ENCODE measurements at regions not wholly inside any gene's neighbourhood (a gene's known extent, or its start where the extent isn't known, plus 50 kb on each side); places are given as distances from the start of the nearest gene placed in this dataset.
"Not testable (repeated sequence)": the region's sequence is repeated elsewhere in the genome, so short reads cannot be mapped to it uniquely, and the experiment has no call there.

DNA sequence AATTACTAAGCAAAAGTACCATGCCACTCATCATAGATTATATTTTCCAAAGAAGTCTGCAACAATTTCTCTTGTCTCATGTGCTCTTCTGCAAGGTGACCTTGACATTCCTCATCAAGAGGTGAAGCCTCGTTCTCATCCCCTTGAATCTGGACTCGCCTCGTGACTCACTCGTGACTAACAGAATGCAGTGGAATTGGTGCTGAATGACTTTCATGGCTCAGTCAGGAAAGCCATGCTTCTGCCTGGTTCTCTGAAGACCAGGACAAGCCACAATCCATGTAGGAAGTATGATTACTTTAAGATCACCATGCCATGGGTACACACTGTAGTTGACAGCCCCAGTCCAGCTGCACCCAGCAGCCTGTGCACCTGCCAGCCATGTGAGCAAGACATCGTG, 335.8 kb downstream of the GADD45G start:
- H3K4me3 ChIP-seq (ENCODE audit: low read length): no peak overlapping the region
- H3K36me3 ChIP-seq (ENCODE audit: control insufficient read depth, insufficient read depth, low read length): no peaks in the 10 kb centered on the region
- no peaks in the 10 kb centered on the region for H3K9me3 ChIP-seq (ENCODE audit: control insufficient read depth, insufficient read depth, low read length)
- H3K27ac ChIP-seq (ENCODE audit: low read length): no peak overlapping the region
- no CpG with 5 or more reads among the region's 5 CpGs for WGBS (ENCODE audit: insufficient coverage, insufficient read length)
- no peak for DNase-seq (ENCODE audit: low read depth, low spot score)
- H3K4me1 ChIP-seq (ENCODE audit: control insufficient read depth, insufficient read depth, low read length): no peaks in the 10 kb centered on the region
- H3K27me3 ChIP-seq (ENCODE audit: control insufficient read depth, insufficient read depth, low read length): no peaks in the 10 kb centered on the region

DNA sequence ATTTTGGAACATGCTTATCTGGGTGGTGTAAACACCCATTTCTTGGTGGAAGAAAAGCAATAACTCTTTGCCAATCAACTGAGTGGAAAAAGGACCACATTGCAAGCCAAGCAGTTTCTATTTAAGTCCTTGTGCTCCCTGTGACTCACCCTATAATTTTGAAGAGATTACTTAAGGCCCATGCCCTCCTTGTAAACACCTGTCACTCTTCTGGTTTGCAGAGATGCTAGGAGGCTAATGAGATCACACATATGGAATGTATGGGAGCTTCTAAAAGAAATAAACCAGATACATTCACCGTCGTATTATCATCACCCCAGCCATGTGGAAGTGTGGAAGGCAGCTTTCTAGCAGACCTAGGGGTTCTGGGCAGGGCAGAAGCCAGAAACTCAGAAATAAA, 337.1 kb downstream of the GADD45G start:
- Histone ChIP-seq H3K9me3 (ENCODE audit: control insufficient read depth, insufficient read depth, low read length) (no peaks in the 10 kb centered on the region), H3K4me3 (ENCODE audit: low read length) (no peak overlapping the region), H3K36me3 (ENCODE audit: control insufficient read depth, insufficient read depth, low read length) (no peaks in the 10 kb centered on the region), H3K27ac (ENCODE audit: low read length) (no peak overlapping the region), H3K4me1 (ENCODE audit: control insufficient read depth, insufficient read depth, low read length) (no peaks in the 10 kb centered on the region), H3K27me3 (ENCODE audit: control insufficient read depth, insufficient read depth, low read length) (no peaks in the 10 kb centered on the region)
- WGBS (ENCODE audit: insufficient coverage, insufficient read length): no CpG with 5 or more reads among the region's 2 CpGs
- DNase-seq (ENCODE audit: low read depth, low spot score): no peak

DNA sequence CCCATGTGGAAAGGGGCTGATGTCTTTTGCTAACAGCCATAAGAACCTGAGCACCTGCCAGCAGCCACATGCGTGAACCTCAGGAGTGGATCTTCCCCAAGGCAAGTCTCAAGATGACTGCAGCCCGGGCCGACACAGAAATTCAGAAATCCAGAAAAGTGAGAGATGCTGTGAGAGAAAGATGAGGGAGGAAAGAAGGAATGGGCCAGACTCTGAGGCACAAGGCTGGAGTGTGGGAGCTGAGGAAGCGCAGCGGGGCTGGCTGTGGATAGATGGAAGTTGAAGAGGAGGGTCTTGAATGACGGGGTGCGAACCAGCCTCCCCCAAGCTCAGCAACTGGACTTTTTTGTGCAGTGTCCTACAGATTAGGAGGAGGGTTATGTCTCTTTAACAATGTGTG, 337.8 kb downstream of the GADD45G start:
- Histone ChIP-seq H3K9me3 (ENCODE audit: control insufficient read depth, insufficient read depth, low read length) (no peaks in the 10 kb centered on the region), H3K4me1 (ENCODE audit: control insufficient read depth, insufficient read depth, low read length) (no peaks in the 10 kb centered on the region), H3K27ac (ENCODE audit: low read length) (no peak overlapping the region), H3K27me3 (ENCODE audit: control insufficient read depth, insufficient read depth, low read length) (no peaks in the 10 kb centered on the region), H3K36me3 (ENCODE audit: control insufficient read depth, insufficient read depth, low read length) (no peaks in the 10 kb centered on the region), H3K4me3 (ENCODE audit: low read length) (no peak overlapping the region)
- no peak for DNase-seq (ENCODE audit: low read depth, low spot score)
- no CpG with 5 or more reads among the region's 7 CpGs for WGBS (ENCODE audit: insufficient coverage, insufficient read length)

DNA sequence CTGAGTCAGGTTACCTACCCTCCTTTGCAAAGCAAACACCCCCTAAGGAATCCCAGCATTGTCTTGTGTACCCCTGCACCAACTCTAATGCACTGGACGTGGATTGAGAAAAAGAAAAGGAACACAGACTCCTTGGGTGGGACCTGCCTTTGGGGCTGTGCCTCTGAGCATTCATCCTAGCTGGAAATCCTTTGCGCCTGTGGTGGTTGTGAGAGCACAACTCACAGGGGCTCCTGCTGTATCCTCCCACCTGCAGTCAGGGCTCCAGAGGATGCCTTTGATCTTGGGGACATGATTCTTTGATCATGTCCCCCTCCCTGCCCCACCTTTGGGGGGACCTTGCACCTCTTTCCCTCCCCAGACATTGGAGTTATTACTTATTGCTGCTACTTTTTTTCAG, 338.5 kb downstream of the GADD45G start:
- H3K4me3 ChIP-seq (ENCODE audit: low read length): no peak overlapping the region

DNA sequence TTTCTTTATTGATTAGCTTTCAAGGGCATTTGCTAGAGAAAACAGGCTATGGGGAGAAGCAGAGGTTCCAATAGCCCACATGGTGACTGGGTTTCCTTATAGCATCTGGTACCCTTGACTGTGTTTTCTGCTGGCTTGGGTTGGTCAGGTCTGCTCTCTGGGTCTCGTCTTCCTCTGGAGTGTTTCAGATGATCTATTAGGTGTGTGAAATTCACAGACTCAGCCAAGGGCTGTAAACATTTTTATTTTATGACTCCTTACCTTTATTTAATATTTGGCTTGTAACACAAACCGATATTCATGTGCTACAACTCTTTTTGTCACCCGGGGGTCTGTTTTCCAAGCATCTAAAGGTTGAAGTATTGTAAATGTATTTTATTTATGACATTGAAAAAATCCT, 338.9 kb downstream of the GADD45G start:
- Histone ChIP-seq H3K27ac (ENCODE audit: low read length) (no peak overlapping the region), H3K4me1 (ENCODE audit: control insufficient read depth, insufficient read depth, low read length) (no peaks in the 10 kb centered on the region), H3K9me3 (ENCODE audit: control insufficient read depth, insufficient read depth, low read length) (no peaks in the 10 kb centered on the region), H3K36me3 (ENCODE audit: control insufficient read depth, insufficient read depth, low read length) (no peaks in the 10 kb centered on the region), H3K4me3 (ENCODE audit: low read length) (no peak overlapping the region), H3K27me3 (ENCODE audit: control insufficient read depth, insufficient read depth, low read length) (no peaks in the 10 kb centered on the region)
- WGBS (ENCODE audit: insufficient coverage, insufficient read length): no CpG with 5 or more reads among the region's 3 CpGs
- DNase-seq (ENCODE audit: low read depth, low spot score): no peak

More for the DNA sequence above, 338.5 kb downstream of the GADD45G start:
- no peak for DNase-seq (ENCODE audit: low read depth, low spot score)
- no peaks in the 10 kb centered on the region for H3K36me3 ChIP-seq (ENCODE audit: control insufficient read depth, insufficient read depth, low read length)
- WGBS (ENCODE audit: insufficient coverage, insufficient read length): no CpG with 5 or more reads among the region's 2 CpGs
- H3K9me3 ChIP-seq (ENCODE audit: control insufficient read depth, insufficient read depth, low read length): no peaks in the 10 kb centered on the region
- no peak overlapping the region for H3K27ac ChIP-seq (ENCODE audit: low read length)
- no peaks in the 10 kb centered on the region for H3K27me3 ChIP-seq (ENCODE audit: control insufficient read depth, insufficient read depth, low read length)
- no peaks in the 10 kb centered on the region for H3K4me1 ChIP-seq (ENCODE audit: control insufficient read depth, insufficient read depth, low read length)

DNA sequence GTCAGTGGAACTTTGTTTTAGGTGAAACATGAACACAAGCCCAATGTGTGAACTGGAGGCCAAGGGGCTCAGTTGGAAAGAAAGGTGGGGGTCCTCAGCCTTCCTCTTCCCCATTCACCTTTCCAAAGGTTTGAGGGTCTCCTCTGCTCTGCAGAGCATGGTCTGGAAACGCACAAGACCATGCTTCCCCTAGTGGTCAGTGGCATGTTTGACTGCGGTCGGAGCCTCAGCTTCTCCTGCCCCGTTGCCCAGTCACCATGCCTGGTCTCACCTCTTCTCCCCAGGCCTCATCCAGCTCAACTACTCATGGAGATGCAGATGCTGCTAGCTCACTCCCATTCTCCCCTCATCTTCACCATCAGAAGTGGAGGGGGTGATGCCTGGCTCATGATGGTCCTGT, 340.3 kb downstream of the GADD45G start:
- no CpG with 5 or more reads among the region's 4 CpGs for whole genome bisulfite sequencing (ENCODE audit: insufficient coverage, insufficient read length)
- no peaks in the 10 kb centered on the region for H3K9me3 ChIP-seq (ENCODE audit: control insufficient read depth, insufficient read depth, low read length)
- DNase-seq (ENCODE audit: low read depth, low spot score): no peak
- no peak overlapping the region for H3K27ac ChIP-seq (ENCODE audit: low read length)
- H3K4me1 ChIP-seq (ENCODE audit: control insufficient read depth, insufficient read depth, low read length): peaks cover 3% of the 10 kb centered on the region; the same call in 1 of the 2 replicates
- H3K27me3 ChIP-seq (ENCODE audit: control insufficient read depth, insufficient read depth, low read length): no peaks in the 10 kb centered on the region
- H3K36me3 ChIP-seq (ENCODE audit: control insufficient read depth, insufficient read depth, low read length): no peaks in the 10 kb centered on the region
- no peak overlapping the region for H3K4me3 ChIP-seq (ENCODE audit: low read length)

DNA sequence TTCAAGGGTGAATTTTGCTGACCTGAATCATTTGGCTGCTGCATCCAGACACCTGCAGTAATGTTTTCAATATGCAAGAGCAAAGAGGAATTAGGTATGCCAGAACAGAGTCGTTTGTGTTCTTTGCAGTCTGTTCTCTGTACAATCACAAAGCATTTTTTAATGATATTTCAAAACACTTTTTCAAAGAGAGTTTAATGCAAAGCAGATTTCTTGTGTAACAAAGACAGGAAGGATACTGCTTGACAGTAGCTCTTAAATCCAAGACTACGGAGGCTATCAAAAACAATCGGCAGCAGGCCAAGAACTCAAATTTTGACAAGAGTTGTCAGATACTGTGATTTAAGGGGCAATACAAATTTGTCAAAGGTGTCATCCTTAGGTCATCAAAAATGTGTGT, 341.9 kb downstream of the GADD45G start:
- no peaks in the 10 kb centered on the region for H3K36me3 ChIP-seq (ENCODE audit: control insufficient read depth, insufficient read depth, low read length)
- H3K4me1 ChIP-seq (ENCODE audit: control insufficient read depth, insufficient read depth, low read length): peaks cover 3% of the 10 kb centered on the region; the same call in 1 of the 2 replicates
- no peaks in the 10 kb centered on the region for H3K9me3 ChIP-seq (ENCODE audit: control insufficient read depth, insufficient read depth, low read length)
- no peaks in the 10 kb centered on the region for H3K27me3 ChIP-seq (ENCODE audit: control insufficient read depth, insufficient read depth, low read length)
- no peak for DNase-seq (ENCODE audit: low read depth, low spot score)
- no peak overlapping the region for H3K27ac ChIP-seq (ENCODE audit: low read length)
- no peak overlapping the region for H3K4me3 ChIP-seq (ENCODE audit: low read length)
- WGBS (ENCODE audit: insufficient coverage, insufficient read length): no CpG with 5 or more reads among the region's 3 CpGs

DNA sequence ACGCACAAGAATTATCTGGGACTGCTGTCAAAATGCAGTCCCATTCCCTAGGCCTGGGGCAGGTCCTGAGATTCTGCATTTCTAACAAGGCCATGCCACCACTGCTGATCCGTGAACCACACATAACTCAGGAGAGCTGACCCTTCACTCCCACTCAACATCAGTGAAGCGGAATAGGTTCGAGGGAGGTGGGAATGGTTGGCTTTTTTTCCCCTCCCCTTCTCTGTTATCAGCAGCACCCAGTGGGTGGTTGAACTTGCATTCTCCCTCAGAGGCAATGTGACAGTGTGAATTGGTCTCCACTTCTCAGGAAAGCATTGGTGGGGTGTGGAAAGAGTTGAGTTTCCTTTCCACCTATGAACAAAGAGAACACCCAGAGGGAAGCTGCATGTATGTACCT, 344.3 kb downstream of the GADD45G start:
- Histone ChIP-seq H3K4me1 (ENCODE audit: control insufficient read depth, insufficient read depth, low read length) (peaks cover 3% of the 10 kb centered on the region; the same call in 1 of the 2 replicates), H3K9me3 (ENCODE audit: control insufficient read depth, insufficient read depth, low read length) (no peaks in the 10 kb centered on the region), H3K36me3 (ENCODE audit: control insufficient read depth, insufficient read depth, low read length) (no peaks in the 10 kb centered on the region; the same call in 1 of the 2 replicates), H3K27me3 (ENCODE audit: control insufficient read depth, insufficient read depth, low read length) (no peaks in the 10 kb centered on the region), H3K27ac (ENCODE audit: low read length) (no peak overlapping the region), H3K4me3 (ENCODE audit: low read length) (no peak overlapping the region)
- no CpG with 5 or more reads among the region's 4 CpGs for WGBS (ENCODE audit: insufficient coverage, insufficient read length)
- no peak for DNase-seq (ENCODE audit: low read depth, low spot score)

DNA sequence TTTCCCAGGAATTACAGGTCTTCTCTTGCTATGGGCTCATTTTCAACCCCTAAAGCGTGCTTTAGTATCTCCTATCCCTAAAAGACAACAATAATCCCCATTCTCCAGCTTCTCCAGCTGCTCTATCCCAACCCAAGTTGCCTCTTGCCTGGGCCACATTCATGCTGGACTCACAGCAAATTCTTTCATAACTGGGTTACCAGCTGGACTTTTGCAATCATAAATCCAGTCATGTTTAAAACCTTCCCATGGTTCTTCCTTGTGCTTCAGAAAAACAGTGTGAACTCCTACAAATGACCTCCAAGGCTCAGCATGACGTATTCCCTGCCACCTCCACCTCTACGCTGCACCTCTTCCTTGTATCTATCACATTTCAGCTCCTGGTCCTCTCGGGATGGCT, 346.9 kb downstream of the GADD45G start:
- no peak for DNase-seq (ENCODE audit: low read depth, low spot score)
- H3K4me3 ChIP-seq (ENCODE audit: low read length): no peak overlapping the region
- H3K4me1 ChIP-seq (ENCODE audit: control insufficient read depth, insufficient read depth, low read length): peaks cover 3% of the 10 kb centered on the region; the same call in 1 of the 2 replicates
- H3K9me3 ChIP-seq (ENCODE audit: control insufficient read depth, insufficient read depth, low read length): no peaks in the 10 kb centered on the region
- no peak overlapping the region for H3K27ac ChIP-seq (ENCODE audit: low read length)
- WGBS (ENCODE audit: insufficient coverage, insufficient read length): no CpG with 5 or more reads among the region's 4 CpGs
- H3K27me3 ChIP-seq (ENCODE audit: control insufficient read depth, insufficient read depth, low read length): no peaks in the 10 kb centered on the region
- H3K36me3 ChIP-seq (ENCODE audit: control insufficient read depth, insufficient read depth, low read length): no peaks in the 10 kb centered on the region; the same call in 1 of the 2 replicates

DNA sequence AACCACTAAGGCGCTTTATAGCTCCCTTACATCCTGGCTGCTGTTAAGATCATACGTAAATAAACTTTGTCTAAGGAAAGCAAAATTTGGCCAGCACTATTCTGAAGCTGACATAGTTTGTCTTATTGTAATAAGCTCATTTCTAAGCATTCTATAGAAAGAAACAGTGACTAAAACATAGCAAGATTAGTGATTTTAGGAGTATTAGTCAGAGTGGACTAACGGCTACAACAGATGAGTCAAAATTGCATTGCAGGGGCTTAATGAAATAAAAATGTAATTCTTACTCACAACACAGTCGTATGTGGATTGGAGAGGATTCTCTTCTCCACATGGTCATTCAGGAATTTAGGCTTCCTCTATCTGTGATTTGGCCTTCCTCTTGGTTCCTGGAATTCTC, 347.6 kb downstream of the GADD45G start:
- H3K4me1 ChIP-seq (ENCODE audit: control insufficient read depth, insufficient read depth, low read length): peaks cover 3% of the 10 kb centered on the region; the same call in 1 of the 2 replicates
- no peak overlapping the region for H3K27ac ChIP-seq (ENCODE audit: low read length)
- DNase-seq (ENCODE audit: low read depth, low spot score): no peak
- H3K9me3 ChIP-seq (ENCODE audit: control insufficient read depth, insufficient read depth, low read length): no peaks in the 10 kb centered on the region
- WGBS (ENCODE audit: insufficient coverage, insufficient read length): no CpG with 5 or more reads among the region's 4 CpGs
- no peak overlapping the region for H3K4me3 ChIP-seq (ENCODE audit: low read length)
- H3K27me3 ChIP-seq (ENCODE audit: control insufficient read depth, insufficient read depth, low read length): no peaks in the 10 kb centered on the region
- no peaks in the 10 kb centered on the region; the same call in 1 of the 2 replicates for H3K36me3 ChIP-seq (ENCODE audit: control insufficient read depth, insufficient read depth, low read length)

DNA sequence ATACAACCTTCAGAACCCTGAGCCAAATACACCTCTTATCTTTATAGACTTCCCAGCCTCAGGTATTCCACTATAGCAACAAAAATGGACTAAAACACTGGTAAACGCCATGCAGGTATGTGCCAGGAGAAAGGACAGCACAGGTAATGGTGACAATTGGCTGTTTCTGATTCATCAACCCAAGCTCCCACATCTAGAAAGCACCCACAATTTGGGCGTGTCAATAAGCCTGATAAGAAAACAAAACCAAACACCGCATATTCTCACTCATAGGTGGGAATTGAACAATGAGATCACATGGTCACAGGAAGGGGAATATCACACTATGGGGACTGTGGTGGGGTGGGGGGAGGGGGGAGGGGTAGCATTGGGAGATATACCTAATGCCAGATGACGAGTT, 348.5 kb downstream of the GADD45G start:
- not testable (repeated sequence) for H3K36me3 ChIP-seq (ENCODE audit: control insufficient read depth, insufficient read depth, low read length); H3K27ac ChIP-seq (ENCODE audit: low read length); H3K27me3 ChIP-seq (ENCODE audit: control insufficient read depth, insufficient read depth, low read length); H3K9me3 ChIP-seq (ENCODE audit: control insufficient read depth, insufficient read depth, low read length); H3K4me3 ChIP-seq (ENCODE audit: low read length); DNase-seq (ENCODE audit: low read depth, low spot score); H3K4me1 ChIP-seq (ENCODE audit: control insufficient read depth, insufficient read depth, low read length)
- WGBS (ENCODE audit: insufficient coverage, insufficient read length): no CpG with 5 or more reads among the region's 4 CpGs
